Skeletal muscle tissue (tissue), 3 donors: ENCODE measurements at regions not wholly inside any gene's neighbourhood (a gene's known extent, or its start where the extent isn't known, plus 50 kb on each side); places are given as distances from the start of the nearest gene placed in this dataset.

Source experiments
- H3K27ac ChIP-seq: one replicate; pipeline ENCODE4 v1.7.0; 2013; ENCODE audit warnings: mild to moderate bottlenecking, low read depth, low read length, inconsistent platforms
- H3K27me3 ChIP-seq, 3 donors: one replicate each; pipeline ENCODE4 v1.7.0; 2013; ENCODE audit warnings: low read length in 3 of 3; ENCODE audit not compliant: control insufficient read depth in 3 of 3, insufficient read depth in 3 of 3
- H3K36me3 ChIP-seq, 3 donors: one replicate each; pipeline ENCODE4 v1.7.0; 2013; ENCODE audit warnings: low read length in 3 of 3; ENCODE audit not compliant: control insufficient read depth in 3 of 3, insufficient read depth in 3 of 3
- H3K4me1 ChIP-seq, 3 donors: one replicate each; pipeline ENCODE4 v1.7.0; 2013; ENCODE audit warnings: low read length in 3 of 3, mild to moderate bottlenecking in 3 of 3; ENCODE audit not compliant: control insufficient read depth in 3 of 3, insufficient read depth in 3 of 3
- H3K4me3 ChIP-seq, 3 donors: one replicate each; pipeline ENCODE4 v1.7.0; 2013; ENCODE audit warnings: low read length in 3 of 3
- H3K9ac ChIP-seq, 3 donors: one replicate each; pipeline ENCODE4 v1.7.0; 2013; ENCODE audit warnings: low read length in 3 of 3, mild to moderate bottlenecking in 3 of 3, moderate library complexity in 2 of 3, low read depth in 1 of 3
- H3K9me3 ChIP-seq, 3 donors: one replicate each; pipeline ENCODE4 v1.7.0; 2013; ENCODE audit warnings: low read length in 3 of 3; ENCODE audit not compliant: control insufficient read depth in 3 of 3
- donor health status: Osteomylitis.

DNA sequence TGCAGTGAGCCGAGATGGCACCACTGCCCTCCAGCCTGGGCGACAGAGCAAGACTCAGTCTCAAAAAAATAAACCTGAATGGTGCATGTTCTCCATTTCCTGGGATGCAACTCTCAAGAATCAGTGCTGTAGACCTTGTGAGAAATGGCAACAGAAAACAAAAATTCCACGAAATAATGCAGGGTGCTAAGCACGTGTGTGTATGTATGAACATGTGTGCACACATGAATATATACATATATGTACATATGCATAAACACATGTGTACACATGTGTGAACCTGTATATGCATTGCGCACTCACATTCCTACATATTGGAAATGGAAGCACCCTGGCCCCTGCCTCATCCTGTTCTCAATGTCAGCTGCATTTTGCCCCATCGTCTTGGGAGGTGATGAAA, 548.5 kb downstream of the TCERG1L start:
- Histone ChIP-seq H3K36me3 (no peaks in the 10 kb centered on the region), H3K9me3 (peaks cover 0 to 9% (median 2%) of the 10 kb centered on the region in 3 donors), H3K27ac (no peak overlapping the region), H3K4me3 (no peak overlapping the region), H3K27me3 (peaks cover 0 to 10% (median 2%) of the 10 kb centered on the region in 3 donors), H3K4me1 (no peaks in the 10 kb centered on the region), H3K9ac (no peak overlapping the region)

GRCh38 chr10:130763491-130763890, 548.0 kb downstream of the TCERG1L start:
- no peak overlapping the region for H3K9ac ChIP-seq

DNA sequence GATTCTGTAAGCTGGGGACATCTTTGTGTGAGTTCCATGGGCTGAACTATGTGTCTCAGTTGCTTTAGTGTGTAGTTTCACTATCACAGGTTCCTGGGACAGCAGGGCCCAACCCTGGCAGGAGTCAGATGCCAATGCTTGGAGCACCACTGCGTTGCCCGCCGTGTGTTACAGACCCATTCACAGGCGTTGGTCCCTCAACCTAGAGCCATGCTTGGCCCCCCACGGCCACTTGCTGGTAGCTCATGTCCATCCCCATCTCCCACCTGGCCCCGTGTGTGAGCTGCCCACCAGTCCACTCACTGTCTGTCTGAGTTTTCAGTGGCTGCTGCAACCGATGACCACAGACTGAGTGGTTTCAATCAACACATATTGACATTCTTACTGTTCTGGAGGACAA, 546.9 kb downstream of the TCERG1L start:
- Histone ChIP-seq H3K9ac (no peak overlapping the region), H3K9me3 (peaks cover 0 to 11% (median 2%) of the 10 kb centered on the region in 3 donors), H3K27ac (no peak overlapping the region), H3K36me3 (no peaks in the 10 kb centered on the region), H3K27me3 (peaks cover 1 to 11% (median 8%) of the 10 kb centered on the region in 3 donors), H3K4me3 (no peak overlapping the region), H3K4me1 (no peaks in the 10 kb centered on the region)

More at GRCh38 chr10:130763491-130763890, 548.0 kb downstream of the TCERG1L start:
- Histone ChIP-seq H3K27ac (no peak overlapping the region), H3K4me3 (no peak overlapping the region), H3K36me3 (no peaks in the 10 kb centered on the region), H3K9me3 (peaks cover 0 to 9% (median 2%) of the 10 kb centered on the region in 3 donors), H3K4me1 (no peaks in the 10 kb centered on the region), H3K27me3 (peaks cover 0 to 10% (median 2%) of the 10 kb centered on the region in 3 donors)

DNA sequence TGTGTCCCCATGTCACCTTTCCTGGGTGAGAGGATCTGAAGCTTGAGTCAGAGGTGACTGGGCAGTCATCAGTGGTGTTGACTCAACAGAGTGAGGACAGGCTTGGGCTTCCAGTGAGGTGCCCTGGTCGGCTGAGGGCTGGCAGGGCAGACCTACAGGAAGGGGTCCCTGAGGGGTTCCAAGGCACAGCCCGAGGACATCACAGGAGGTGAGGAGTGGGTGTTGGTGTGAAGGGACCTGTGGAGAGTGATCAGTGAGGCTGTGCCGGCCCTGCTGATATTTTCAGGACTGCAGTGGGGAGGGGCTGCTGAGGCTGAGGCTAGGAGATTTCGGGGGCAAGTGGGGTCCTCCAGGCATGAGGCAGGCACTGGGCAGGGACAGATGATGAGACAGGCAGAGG, 545.5 kb downstream of the TCERG1L start:
- Histone ChIP-seq H3K9ac (no peak overlapping the region), H3K4me3 (no peak overlapping the region), H3K4me1 (no peaks in the 10 kb centered on the region), H3K27ac (no peak overlapping the region), H3K36me3 (no peaks in the 10 kb centered on the region), H3K27me3 (peaks cover 5 to 19% (median 15%) of the 10 kb centered on the region in 3 donors), H3K9me3 (peaks cover 0 to 11% (median 2%) of the 10 kb centered on the region in 3 donors)

DNA sequence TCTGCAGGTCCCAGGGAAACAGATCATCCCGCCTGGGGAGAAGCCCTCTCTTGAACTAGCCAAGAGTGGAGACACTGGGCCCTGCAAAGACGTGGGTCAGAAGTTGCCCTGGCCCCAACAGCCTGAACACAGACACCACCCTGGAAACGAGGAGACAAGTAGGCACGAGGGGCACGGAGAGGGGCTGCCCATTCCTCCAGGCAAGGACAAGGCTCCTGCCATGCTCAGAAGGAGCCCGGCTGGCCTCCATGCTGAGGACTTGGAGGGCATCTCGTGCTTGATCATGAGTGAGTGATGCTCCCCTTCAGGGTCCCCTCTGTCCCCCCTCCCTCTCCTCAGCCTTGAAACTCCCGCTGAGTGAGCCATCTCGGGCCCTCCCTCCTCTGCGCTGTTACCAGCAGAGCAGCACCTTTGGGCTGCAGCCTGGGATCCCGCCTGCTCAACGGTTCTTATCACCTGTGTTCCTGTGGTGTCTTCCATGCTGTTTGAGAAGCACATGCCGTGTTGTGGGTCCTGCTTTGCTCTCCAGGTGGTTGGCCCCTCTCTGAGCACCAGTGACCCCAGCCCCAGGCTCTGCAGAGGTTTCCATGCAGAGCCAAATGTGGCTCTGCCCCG, 544.3 kb downstream of the TCERG1L start:
- peaks cover 0 to 11% (median 2%) of the 10 kb centered on the region in 3 donors for H3K9me3 ChIP-seq
- no peaks in the 10 kb centered on the region for H3K36me3 ChIP-seq
- H3K27ac ChIP-seq = no peak overlapping the region
- H3K9ac ChIP-seq = no peak overlapping the region
- H3K27me3 ChIP-seq = peaks cover 8 to 23% (median 19%) of the 10 kb centered on the region in 3 donors
- no peaks in the 10 kb centered on the region for H3K4me1 ChIP-seq
- no peak overlapping the region for H3K4me3 ChIP-seq

DNA sequence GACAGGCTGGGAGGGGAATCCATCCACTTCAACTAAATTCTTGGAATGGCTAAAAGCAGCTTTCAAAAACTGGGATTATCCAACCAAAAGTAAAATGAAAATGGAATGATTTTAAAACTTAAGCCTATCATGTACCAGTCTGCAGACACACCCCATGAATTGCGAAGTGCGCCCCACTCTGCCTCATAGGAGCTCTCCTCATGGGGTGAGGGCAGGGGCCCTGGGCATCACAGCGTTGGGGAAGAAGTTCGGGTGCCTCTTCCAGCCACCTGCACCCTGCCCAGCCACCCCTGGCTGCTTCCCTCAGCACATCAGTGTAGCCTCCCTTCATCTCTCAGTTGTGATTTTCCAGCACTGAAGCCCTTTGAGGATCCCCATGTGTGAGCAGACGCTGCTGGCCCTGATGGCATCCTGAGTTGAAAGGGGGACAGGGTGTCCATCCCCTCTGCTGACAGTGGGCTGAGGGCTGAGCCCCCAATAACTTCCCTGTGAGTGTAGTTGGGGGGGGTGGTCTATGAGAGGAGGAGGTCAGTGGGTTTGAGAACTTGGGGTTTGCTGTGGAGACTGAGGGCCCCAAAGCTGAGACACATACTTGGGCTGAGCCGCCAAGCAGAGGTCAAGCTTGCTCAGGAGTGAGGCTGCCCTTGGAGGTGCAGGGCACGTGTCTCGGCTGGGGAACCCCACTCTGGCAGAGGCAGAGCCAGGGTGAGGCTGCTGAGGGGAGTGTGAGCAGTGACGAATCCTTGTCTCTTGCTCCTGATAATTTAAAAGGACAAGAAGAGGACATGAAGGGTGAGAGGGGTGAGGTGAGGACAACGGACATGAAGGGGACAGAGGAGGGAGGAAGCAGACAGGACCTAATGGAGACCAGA, 542.1 kb downstream of the TCERG1L start:
- Histone ChIP-seq H3K9me3 (peaks cover 0 to 11% (median 2%) of the 10 kb centered on the region in 3 donors), H3K4me3 (no peak overlapping the region), H3K27ac (no peak overlapping the region), H3K9ac (no peak overlapping the region), H3K27me3 (peaks cover 17 to 35% (median 32%) of the 10 kb centered on the region in 3 donors), H3K4me1 (no peaks in the 10 kb centered on the region), H3K36me3 (no peaks in the 10 kb centered on the region)

- no peak overlapping the region for H3K4me3 ChIP-seq
- H3K36me3 ChIP-seq = no peaks in the 10 kb centered on the region
- H3K27me3 ChIP-seq = peaks cover 17 to 41% (median 35%) of the 10 kb centered on the region in 3 donors
Measured at GRCh38 chr10:130770018-130770630, 541.4 kb downstream of the TCERG1L start.

DNA sequence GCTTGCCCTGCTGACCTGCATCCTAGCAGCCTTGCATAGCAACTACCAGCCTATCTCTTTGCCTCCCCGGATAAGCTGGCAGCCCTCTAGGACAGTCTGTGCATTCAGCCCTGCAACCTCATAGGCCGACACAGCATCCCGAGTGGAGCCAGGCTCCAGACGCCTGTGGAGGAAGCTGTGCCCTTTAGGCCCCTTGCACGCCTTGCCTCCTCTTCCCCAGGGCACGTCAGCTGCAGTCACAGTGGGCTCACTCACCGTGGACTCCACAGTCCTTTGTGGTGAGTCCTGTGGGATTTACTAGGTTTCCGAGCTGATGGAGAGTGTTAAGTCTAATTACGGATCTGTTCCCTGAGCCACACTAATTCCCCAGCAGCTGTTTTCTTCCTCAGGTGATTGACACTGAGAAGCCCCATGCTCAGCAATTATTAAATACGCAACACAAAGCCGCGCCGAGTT, 540.0 kb downstream of the TCERG1L start:
- no peaks in the 10 kb centered on the region for H3K4me1 ChIP-seq
- no peak overlapping the region for H3K9ac ChIP-seq
- H3K27ac ChIP-seq = no peak overlapping the region
- no peaks in the 10 kb centered on the region for H3K36me3 ChIP-seq
- H3K27me3 ChIP-seq = peaks cover 17 to 41% (median 40%) of the 10 kb centered on the region in 3 donors
- no peak overlapping the region for H3K4me3 ChIP-seq
- H3K9me3 ChIP-seq = peaks cover 0 to 8% (median 2%) of the 10 kb centered on the region in 3 donors

More at GRCh38 chr10:130770018-130770630, 541.4 kb downstream of the TCERG1L start:
- Histone ChIP-seq H3K4me1 (no peaks in the 10 kb centered on the region), H3K27ac (no peak overlapping the region), H3K9ac (no peak overlapping the region), H3K9me3 (peaks cover 0 to 8% (median 2%) of the 10 kb centered on the region in 3 donors)

DNA sequence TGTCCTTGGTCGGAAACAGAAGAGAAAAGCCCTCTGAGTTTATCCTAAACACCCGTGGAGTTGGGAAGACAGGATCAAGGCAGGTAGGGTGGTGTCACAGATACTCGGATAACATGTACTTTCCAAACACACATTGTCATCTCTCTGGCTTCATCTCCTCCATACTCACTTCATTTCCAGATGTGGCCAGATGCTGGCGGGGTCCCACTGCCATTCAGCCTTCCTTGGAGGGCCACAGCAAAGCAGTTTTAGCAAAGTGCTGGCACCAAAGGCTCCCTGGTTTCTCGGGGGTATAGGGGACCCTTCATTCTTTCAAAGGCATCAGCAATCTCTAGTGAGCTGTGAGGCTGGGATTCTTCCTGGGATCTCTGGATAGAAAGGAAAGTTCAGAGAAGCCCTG, 539.5 kb downstream of the TCERG1L start:
- H3K9me3 ChIP-seq = peaks cover 0 to 8% (median 0%) of the 10 kb centered on the region in 3 donors
- H3K9ac ChIP-seq = no peak overlapping the region
- no peaks in the 10 kb centered on the region for H3K36me3 ChIP-seq
- H3K4me1 ChIP-seq = no peaks in the 10 kb centered on the region
- H3K4me3 ChIP-seq = no peak overlapping the region
- H3K27me3 ChIP-seq = peaks cover 17 to 40% (median 40%) of the 10 kb centered on the region in 3 donors
- H3K27ac ChIP-seq = no peak overlapping the region
